Sigmoid colon (tissue), 4 donors: ENCODE measurements at regions not wholly inside any gene's neighbourhood (a gene's known extent, or its start where the extent isn't known, plus 50 kb on each side); places are given as distances from the start of the nearest gene placed in this dataset.

Source experiments
- CTCF ChIP-seq, 4 experiments: fragments of 450-650 bp in 3 of 4; fragments of 200-600 bp in 1 of 4; IDR thresholded peaks; one replicate each; pipeline ENCODE4 v1.5.1; 2016 to 2019; ENCODE audit warnings: antibody characterized with exemption in 4 of 4, mild to moderate bottlenecking in 3 of 4, moderate library complexity in 2 of 4
- EP300 ChIP-seq, 4 donors: sonication (generic); formaldehyde crosslinking; IDR thresholded peaks; one replicate each; pipeline ENCODE4 v1.6.1; 2017; ENCODE audit warnings: antibody characterized with exemption in 4 of 4
- POLR2A ChIP-seq, 2 donors: fragments of 450-650 bp; IDR thresholded peaks; one replicate each; pipeline ENCODE4 v1.6.1; 2016; ENCODE audit warnings: antibody characterized with exemption in 2 of 2, mild to moderate bottlenecking in 2 of 2, moderate library complexity in 2 of 2

- TF ChIP-seq CTCF (IDR thresholded peaks at IDR 0.05) (no peak), EP300 (IDR thresholded peaks at IDR 0.05) (no peak), POLR2A (IDR thresholded peaks at IDR 0.05) (no peak)
Measured at GRCh38 chr6:44524476-44525227, 137.1 kb downstream of the CDC5L start.
